ENCODE measurements at regions not wholly inside any gene's neighbourhood (a gene's known extent, or its start where the extent isn't known, plus 50 kb on each side); places are given as distances from the start of the nearest gene placed in this dataset.

- Histone ChIP-seq H3K27me3 (no peaks in the 10 kb centered on the region), H3K4me1 (no peaks in the 10 kb centered on the region), H3K27ac (no peak overlapping the region), H3K36me3 (no peaks in the 10 kb centered on the region), H3K4me3 (no peak overlapping the region), H3K9me3 (no peaks in the 10 kb centered on the region)
- no peak for TF ChIP-seq EP300 (IDR thresholded peaks at IDR 0.05)
- TF ChIP-seq POLR2A (IDR thresholded peaks at IDR 0.05), result no peak
- no peak for TF ChIP-seq POLR2AphosphoS5 (IDR thresholded peaks at IDR 0.05)
- TF ChIP-seq CTCF (IDR thresholded peaks at IDR 0.05), result no peak
- DNase-seq (ENCODE audit: low spot score in 2 of 2), result no peak
- WGBS, result 72% methylated on average over 1 of the region's 1 CpG
Observed at GRCh38 chr7:84379446-84379845, 184.9 kb upstream of the SEMA3A start.

GRCh38 chr7:84372712-84373111 lies 178.1 kb upstream of the SEMA3A start:
- DNase-seq (ENCODE audit: low spot score in 2 of 2), result no peak
- no peak for TF ChIP-seq POLR2A (IDR thresholded peaks at IDR 0.05)
- no peaks in the 10 kb centered on the region for H3K27me3 ChIP-seq
- no peaks in the 10 kb centered on the region for H3K36me3 ChIP-seq
- H3K4me1 ChIP-seq, result no peaks in the 10 kb centered on the region
- 93% methylated on average over 4 of the region's 4 CpGs for whole genome bisulfite sequencing
- no peak overlapping the region for H3K4me3 ChIP-seq
- no peaks in the 10 kb centered on the region for H3K9me3 ChIP-seq
- H3K27ac ChIP-seq, result no peak overlapping the region

DNA sequence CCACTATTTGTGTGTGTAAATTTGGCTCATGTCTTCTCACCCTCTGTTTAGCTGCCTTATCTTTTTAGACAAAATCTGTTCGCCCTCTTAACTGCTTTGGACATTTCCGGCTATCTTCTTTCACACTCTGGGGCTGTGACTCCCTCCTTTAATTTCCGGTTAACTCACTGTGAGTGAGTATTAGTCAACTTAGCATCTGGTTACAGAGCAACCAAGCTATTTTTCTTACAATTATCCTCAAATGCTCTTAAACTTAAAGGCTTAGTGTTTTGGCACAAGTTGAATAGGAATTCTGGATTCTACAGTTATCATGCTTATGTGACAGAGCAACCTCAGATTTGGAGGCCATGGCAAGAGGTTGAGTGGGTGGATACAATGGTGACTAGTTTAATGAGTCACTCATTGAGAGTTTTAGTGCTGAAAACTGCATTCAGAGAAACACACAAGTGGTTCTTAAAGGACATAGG lies 177.6 kb upstream of the SEMA3A start:
- no peak overlapping the region for H3K4me3 ChIP-seq
- H3K36me3 ChIP-seq, result no peaks in the 10 kb centered on the region
- no peaks in the 10 kb centered on the region for H3K9me3 ChIP-seq
- H3K27ac ChIP-seq, result no peak overlapping the region
- no peaks in the 10 kb centered on the region for H3K4me1 ChIP-seq
- DNase-seq (ENCODE audit: low spot score in 2 of 2), result no peak
- TF ChIP-seq POLR2AphosphoS5 (IDR thresholded peaks at IDR 0.05) (no peak), EP300 (IDR thresholded peaks at IDR 0.05) (no peak), POLR2A (IDR thresholded peaks at IDR 0.05) (no peak), CTCF (IDR thresholded peaks at IDR 0.05) (no peak)
- H3K27me3 ChIP-seq, result no peaks in the 10 kb centered on the region
- WGBS, result 90% methylated on average over 3 of the region's 3 CpGs

DNA sequence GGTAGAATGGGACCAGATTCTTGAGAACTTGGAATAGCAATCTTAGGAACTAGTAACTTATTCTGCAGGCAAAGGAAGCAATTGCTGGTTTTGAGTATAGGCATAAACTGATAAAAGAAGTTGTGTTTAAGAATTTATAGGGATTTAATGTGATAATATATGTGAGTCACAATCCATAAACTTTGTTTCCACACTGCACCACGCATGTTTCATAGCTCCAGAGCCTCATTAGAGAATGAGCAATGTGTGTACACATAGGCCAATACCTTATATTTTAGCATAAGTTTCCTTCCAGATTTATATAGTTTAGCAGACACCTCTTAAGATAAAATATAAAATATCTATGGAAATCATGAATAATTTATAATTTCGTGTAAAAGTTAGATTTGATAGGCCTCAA lies 175.5 kb upstream of the SEMA3A start:
- TF ChIP-seq POLR2A (IDR thresholded peaks at IDR 0.05) (no peak), POLR2AphosphoS5 (IDR thresholded peaks at IDR 0.05) (no peak), EP300 (IDR thresholded peaks at IDR 0.05) (no peak), CTCF (IDR thresholded peaks at IDR 0.05) (no peak)
- WGBS, result 79% methylated on average over 2 of the region's 2 CpGs
- DNase-seq (ENCODE audit: low spot score in 2 of 2), result no peak
- no peaks in the 10 kb centered on the region for H3K36me3 ChIP-seq
- no peaks in the 10 kb centered on the region for H3K9me3 ChIP-seq
- no peak overlapping the region for H3K27ac ChIP-seq
- no peaks in the 10 kb centered on the region for H3K4me1 ChIP-seq
- no peak overlapping the region for H3K4me3 ChIP-seq
- no peaks in the 10 kb centered on the region for H3K27me3 ChIP-seq

- H3K27me3 ChIP-seq, result no peaks in the 10 kb centered on the region
- no peak overlapping the region for H3K27ac ChIP-seq
- TF ChIP-seq POLR2AphosphoS5 (IDR thresholded peaks at IDR 0.05), result no peak
- H3K4me1 ChIP-seq, result no peaks in the 10 kb centered on the region
- no peaks in the 10 kb centered on the region for H3K9me3 ChIP-seq
- no peaks in the 10 kb centered on the region for H3K36me3 ChIP-seq
- DNase-seq (ENCODE audit: low spot score in 2 of 2), result no peak
- H3K4me3 ChIP-seq, result no peak overlapping the region
- 48% methylated on average over 1 of the region's 1 CpG for WGBS
Observed at GRCh38 chr7:84368122-84368521, 173.5 kb upstream of the SEMA3A start.

GRCh38 chr7:84364708-84365107 lies 170.1 kb upstream of the SEMA3A start:
- DNase-seq (ENCODE audit: low spot score in 2 of 2), result no peak
- H3K36me3 ChIP-seq, result no peaks in the 10 kb centered on the region
- H3K9me3 ChIP-seq, result no peaks in the 10 kb centered on the region
- H3K27me3 ChIP-seq, result no peaks in the 10 kb centered on the region
- no peaks in the 10 kb centered on the region for H3K4me1 ChIP-seq
- H3K27ac ChIP-seq, result no peak overlapping the region
- WGBS, result 69% methylated on average over 1 of the region's 1 CpG
- no peak for TF ChIP-seq CTCF (IDR thresholded peaks at IDR 0.05)
- no peak for TF ChIP-seq EP300 (IDR thresholded peaks at IDR 0.05)
- TF ChIP-seq POLR2AphosphoS5 (IDR thresholded peaks at IDR 0.05), result no peak
- no peak for TF ChIP-seq POLR2A (IDR thresholded peaks at IDR 0.05)
- H3K4me3 ChIP-seq, result no peak overlapping the region
